ENCODE measurements at regions not wholly inside any gene's neighbourhood (a gene's known extent, or its start where the extent isn't known, plus 50 kb on each side); places are given as distances from the start of the nearest gene placed in this dataset.
"Not testable (repeated sequence)": the region's sequence is repeated elsewhere in the genome, so short reads cannot be mapped to it uniquely, and the experiment has no call there.

DNA sequence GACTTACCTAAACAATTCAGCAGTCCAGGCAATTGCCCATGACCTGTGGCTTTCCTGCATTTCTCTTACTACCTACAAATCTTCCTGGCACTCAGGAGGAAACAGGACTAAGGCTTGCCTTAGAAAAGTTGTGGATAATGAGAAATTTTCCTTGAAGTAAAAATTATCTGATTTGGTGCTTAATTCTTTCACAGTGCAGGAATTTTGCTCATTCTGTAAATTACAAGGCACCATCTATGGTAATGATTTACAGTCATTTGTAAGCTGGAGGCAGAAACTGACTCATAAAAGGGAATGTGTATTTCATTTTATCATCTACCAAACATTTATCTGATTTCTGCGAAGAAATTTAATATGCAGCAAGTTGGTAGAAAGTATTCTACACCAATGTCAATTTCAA is 211.5 kb upstream of the FKBP1C start:
- peaks cover 3% of the 10 kb centered on the region for H3K4me1 Mint-ChIP-seq (ENCODE audit: unreplicated experiment)
- TF ChIP-seq, protein P1, sequence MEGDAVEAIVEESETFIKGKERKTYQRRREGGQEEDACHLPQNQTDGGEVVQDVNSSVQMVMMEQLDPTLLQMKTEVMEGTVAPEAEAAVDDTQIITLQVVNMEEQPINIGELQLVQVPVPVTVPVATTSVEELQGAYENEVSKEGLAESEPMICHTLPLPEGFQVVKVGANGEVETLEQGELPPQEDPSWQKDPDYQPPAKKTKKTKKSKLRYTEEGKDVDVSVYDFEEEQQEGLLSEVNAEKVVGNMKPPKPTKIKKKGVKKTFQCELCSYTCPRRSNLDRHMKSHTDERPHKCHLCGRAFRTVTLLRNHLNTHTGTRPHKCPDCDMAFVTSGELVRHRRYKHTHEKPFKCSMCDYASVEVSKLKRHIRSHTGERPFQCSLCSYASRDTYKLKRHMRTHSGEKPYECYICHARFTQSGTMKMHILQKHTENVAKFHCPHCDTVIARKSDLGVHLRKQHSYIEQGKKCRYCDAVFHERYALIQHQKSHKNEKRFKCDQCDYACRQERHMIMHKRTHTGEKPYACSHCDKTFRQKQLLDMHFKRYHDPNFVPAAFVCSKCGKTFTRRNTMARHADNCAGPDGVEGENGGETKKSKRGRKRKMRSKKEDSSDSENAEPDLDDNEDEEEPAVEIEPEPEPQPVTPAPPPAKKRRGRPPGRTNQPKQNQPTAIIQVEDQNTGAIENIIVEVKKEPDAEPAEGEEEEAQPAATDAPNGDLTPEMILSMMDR (IDR thresholded peaks at IDR 0.05) = no peak
- DNase-seq (ENCODE audit: extremely low spot score, unreplicated experiment) = no peak
- H3K9me3 Mint-ChIP-seq (ENCODE audit: unreplicated experiment) = peaks cover 3% of the 10 kb centered on the region
- no peaks in the 10 kb centered on the region for H3K27me3 Mint-ChIP-seq (ENCODE audit: unreplicated experiment)
- H3K27ac Mint-ChIP-seq (ENCODE audit: unreplicated experiment) = no peak overlapping the region
- H3K4me3 Mint-ChIP-seq (ENCODE audit: unreplicated experiment) = no peak overlapping the region
- no peaks in the 10 kb centered on the region for H3K36me3 Mint-ChIP-seq (ENCODE audit: unreplicated experiment)

DNA sequence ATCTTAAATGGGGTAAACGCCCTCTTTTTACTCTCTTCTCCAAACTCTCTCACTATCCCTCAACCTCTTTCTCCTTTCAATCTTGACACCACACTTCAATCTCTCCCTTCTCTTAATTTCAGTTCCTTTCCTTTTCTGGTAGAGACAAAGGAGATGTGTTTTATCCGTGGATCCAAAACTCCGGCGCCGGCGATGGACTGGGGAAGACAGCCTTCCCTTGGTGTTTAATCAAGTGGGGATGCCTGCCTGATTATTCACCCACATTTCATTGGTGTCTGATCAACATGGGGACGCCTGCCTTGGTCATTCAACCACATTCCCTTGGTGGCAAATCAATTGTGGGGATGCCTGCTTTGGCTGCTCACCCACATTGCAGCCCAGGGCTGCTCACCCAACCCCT is 205.3 kb upstream of the FKBP1C start:
- not testable (repeated sequence) for H3K4me1 Mint-ChIP-seq (ENCODE audit: unreplicated experiment); H3K36me3 Mint-ChIP-seq (ENCODE audit: unreplicated experiment)

DNA sequence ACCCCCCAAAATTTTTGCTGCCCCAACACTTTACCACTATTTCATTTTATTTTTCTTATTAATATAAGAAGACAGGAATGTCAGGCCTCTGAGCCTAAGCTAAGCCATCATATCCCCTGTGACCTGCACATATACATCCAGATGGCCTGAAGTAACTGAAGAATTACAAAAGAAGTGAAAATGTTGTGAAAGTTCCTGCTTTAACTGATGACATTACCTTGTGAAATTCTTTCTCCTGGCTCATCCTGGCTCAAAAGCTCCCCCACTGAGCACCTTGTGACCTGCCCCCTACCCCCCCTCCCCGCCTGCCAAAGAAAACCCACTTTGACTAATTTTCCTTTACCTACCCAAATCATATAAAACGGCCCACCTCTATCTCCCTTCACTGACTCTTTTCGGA is 200.3 kb upstream of the FKBP1C start:
- DNase-seq (ENCODE audit: extremely low spot score, unreplicated experiment); H3K27me3 Mint-ChIP-seq (ENCODE audit: unreplicated experiment); H3K4me3 Mint-ChIP-seq (ENCODE audit: unreplicated experiment); H3K36me3 Mint-ChIP-seq (ENCODE audit: unreplicated experiment); H3K4me1 Mint-ChIP-seq (ENCODE audit: unreplicated experiment); H3K27ac Mint-ChIP-seq (ENCODE audit: unreplicated experiment): not testable (repeated sequence)
- H3K9me3 Mint-ChIP-seq (ENCODE audit: unreplicated experiment) = peaks cover 11% of the 10 kb centered on the region

More for the DNA sequence above, 205.3 kb upstream of the FKBP1C start:
- not testable (repeated sequence) for DNase-seq (ENCODE audit: extremely low spot score, unreplicated experiment); H3K4me3 Mint-ChIP-seq (ENCODE audit: unreplicated experiment); H3K27ac Mint-ChIP-seq (ENCODE audit: unreplicated experiment); H3K27me3 Mint-ChIP-seq (ENCODE audit: unreplicated experiment)
- H3K9me3 Mint-ChIP-seq (ENCODE audit: unreplicated experiment) = peaks cover 11% of the 10 kb centered on the region

DNA sequence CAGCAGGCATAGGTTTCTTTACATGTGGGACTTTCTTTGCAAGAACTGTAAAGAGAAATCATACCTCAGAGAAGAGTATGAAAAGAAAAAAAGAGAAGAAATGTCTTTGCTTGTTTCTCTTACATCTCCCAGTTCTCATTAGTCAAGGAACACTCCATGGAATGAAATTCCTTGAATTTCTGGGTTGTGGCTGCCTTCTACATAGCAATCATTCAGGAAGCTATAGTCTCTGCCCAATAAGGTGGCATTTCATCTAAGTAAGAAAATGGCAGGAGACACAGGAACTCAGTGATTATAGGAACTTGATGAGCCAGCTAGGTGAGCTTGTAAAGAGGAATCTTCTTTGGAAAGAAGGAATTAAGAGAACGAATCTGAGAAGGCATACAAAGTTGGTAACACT is 197.0 kb upstream of the FKBP1C start:
- Mint-ChIP-seq H3K4me3 (ENCODE audit: unreplicated experiment) (no peak overlapping the region), H3K36me3 (ENCODE audit: unreplicated experiment) (no peaks in the 10 kb centered on the region), H3K27me3 (ENCODE audit: unreplicated experiment) (no peaks in the 10 kb centered on the region), H3K27ac (ENCODE audit: unreplicated experiment) (no peak overlapping the region), H3K9me3 (ENCODE audit: unreplicated experiment) (no peaks in the 10 kb centered on the region), H3K4me1 (ENCODE audit: unreplicated experiment) (no peaks in the 10 kb centered on the region)
- DNase-seq (ENCODE audit: extremely low spot score, unreplicated experiment) = no peak
- TF ChIP-seq, protein P1 (IDR thresholded peaks at IDR 0.05) = no peak

DNA sequence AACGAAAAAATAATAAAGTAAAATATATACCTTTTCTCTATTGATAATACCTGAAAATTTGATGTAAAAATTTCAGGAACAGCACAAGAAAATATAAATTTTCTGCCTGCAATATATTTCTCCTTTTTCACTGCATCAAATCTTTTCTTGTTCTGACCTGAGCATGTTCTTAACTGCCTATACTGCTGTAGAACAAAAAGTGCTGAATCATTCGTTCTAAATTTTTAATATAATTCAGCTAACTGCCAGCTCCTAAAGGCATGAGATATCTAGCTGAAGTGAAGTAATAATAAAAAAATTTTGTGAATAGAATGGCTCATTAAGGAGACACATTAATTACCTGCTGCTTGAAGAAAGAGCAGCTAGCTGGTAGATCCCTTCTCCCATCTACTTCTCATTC is 188.6 kb upstream of the FKBP1C start:
- no peaks in the 10 kb centered on the region for H3K9me3 Mint-ChIP-seq (ENCODE audit: unreplicated experiment)
- no peaks in the 10 kb centered on the region for H3K27me3 Mint-ChIP-seq (ENCODE audit: unreplicated experiment)
- no peaks in the 10 kb centered on the region for H3K4me1 Mint-ChIP-seq (ENCODE audit: unreplicated experiment)
- DNase-seq (ENCODE audit: extremely low spot score, unreplicated experiment) = no peak
- TF ChIP-seq, protein P1 (IDR thresholded peaks at IDR 0.05) = no peak
- no peak overlapping the region for H3K4me3 Mint-ChIP-seq (ENCODE audit: unreplicated experiment)
- no peak overlapping the region for H3K27ac Mint-ChIP-seq (ENCODE audit: unreplicated experiment)
- H3K36me3 Mint-ChIP-seq (ENCODE audit: unreplicated experiment) = no peaks in the 10 kb centered on the region

DNA sequence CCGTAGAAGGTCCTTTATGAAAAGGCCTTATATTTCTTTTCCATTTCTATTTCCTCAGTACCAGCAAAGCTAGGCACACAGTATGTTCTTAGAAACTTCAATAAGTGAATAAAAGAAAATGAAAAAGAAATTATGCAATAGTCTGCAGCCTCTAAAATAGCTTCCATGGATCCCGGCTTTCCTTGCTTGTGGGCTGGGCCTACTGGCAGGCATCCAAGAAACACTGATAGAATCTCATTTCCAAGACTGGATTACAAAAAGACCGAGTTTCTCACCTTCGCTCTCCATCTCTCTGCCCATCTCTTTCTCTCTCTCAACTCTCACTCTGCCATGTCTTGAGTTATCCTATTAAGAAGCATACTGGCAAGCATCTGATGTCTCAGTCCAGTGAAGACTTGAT is 187.5 kb upstream of the FKBP1C start:
- Mint-ChIP-seq H3K9me3 (ENCODE audit: unreplicated experiment) (no peaks in the 10 kb centered on the region), H3K36me3 (ENCODE audit: unreplicated experiment) (no peaks in the 10 kb centered on the region), H3K27me3 (ENCODE audit: unreplicated experiment) (no peaks in the 10 kb centered on the region), H3K27ac (ENCODE audit: unreplicated experiment) (no peak overlapping the region), H3K4me1 (ENCODE audit: unreplicated experiment) (no peaks in the 10 kb centered on the region), H3K4me3 (ENCODE audit: unreplicated experiment) (no peak overlapping the region)
- no peak for DNase-seq (ENCODE audit: extremely low spot score, unreplicated experiment)
- TF ChIP-seq, protein P1 (IDR thresholded peaks at IDR 0.05) = no peak

All from osteocyte (in vitro differentiated cells).